D721Med (cell line): ENCODE measurements at regions not wholly inside any gene's neighbourhood (a gene's known extent, or its start where the extent isn't known, plus 50 kb on each side); places are given as distances from the start of the nearest gene placed in this dataset.

Experiments used
- DNase-seq: peaks from one replicate; pipeline ENCODE4 v3.0.0; 2011; ENCODE audit warnings: low spot score; ENCODE audit not compliant: insufficient read length
- FAIRE-seq: peaks from 2 replicates; lab custom pipeline; 2011; peaks lifted over from hg19 to GRCh38; lab: Jason Lieb, UNC
- CTCF ChIP-seq: IDR thresholded peaks from 2 replicates; pipeline ENCODE4 v1.5.1; 2012; ENCODE audit warnings: mild to moderate bottlenecking, control low read depth; ENCODE audit not compliant: insufficient read depth; ENCODE audit errors: missing control alignments

GRCh38 chr13:107018285-107018684, 450.3 kb upstream of the ARGLU1 start:
- DNase-seq (no peak), FAIRE-seq (no peak)
- no peak for TF ChIP-seq CTCF

- DNase-seq (no peak), FAIRE-seq (no peak)
- no peak for TF ChIP-seq CTCF
Observed at GRCh38 chr13:107006661-107007060, 438.7 kb upstream of the ARGLU1 start.

GRCh38 chr13:107005577-107005976, 437.6 kb upstream of the ARGLU1 start:
- TF ChIP-seq CTCF: no peak
- no peak for DNase-seq
- no peak for FAIRE-seq

- TF ChIP-seq CTCF: no peak
- FAIRE-seq: no peak
- DNase-seq: no peak
Observed at GRCh38 chr13:107003911-107004310, 436.0 kb upstream of the ARGLU1 start.

- no peak for TF ChIP-seq CTCF
- no peak for DNase-seq
- FAIRE-seq: no peak
Observed at GRCh38 chr13:106998664-106999063, 430.7 kb upstream of the ARGLU1 start.

- TF ChIP-seq CTCF: no peak
- DNase-seq: no peak
- no peak for FAIRE-seq
Observed at GRCh38 chr13:106997696-106998095, 429.8 kb upstream of the ARGLU1 start.

- DNase-seq: no peak
- no peak for FAIRE-seq
- no peak for TF ChIP-seq CTCF
Observed at GRCh38 chr13:106996867-106997618, 429.1 kb upstream of the ARGLU1 start.
